Activated CD8-positive, alpha-beta memory T cell treated with anti-CD3 and anti-CD28 coated beads, Interleukin-2, amount 10 ng/mL, durations not matched to agents 7 days and 5 days (primary cell): ENCODE measurements at regions not wholly inside any gene's neighbourhood (a gene's known extent, or its start where the extent isn't known, plus 50 kb on each side); places are given as distances from the start of the nearest gene placed in this dataset.
"Not testable (repeated sequence)": the region's sequence is repeated elsewhere in the genome, so short reads cannot be mapped to it uniquely, and the experiment has no call there.

Experiments used
- ATAC-seq: fragments of 150-1000 bp; cut with Tn5 transposase; one replicate; pipeline ENCODE4 v1.10.0; 2021; ENCODE audit warnings: moderate library complexity
- CTCF ChIA-PET: fragments of 350-600 bp; sonication (Branson Sonifier 250); formaldehyde crosslinking; loops from one replicate; lab custom pipeline; 2021; ENCODE audit warnings: antibody characterized with exemption; lab: Charles Lee
- DNase-seq: peaks from one replicate; pipeline ENCODE4 v3.0.0-alpha.2; 2020
- H3K27ac Mint-ChIP-seq: one replicate; pipeline ENCODE4 v1.8.0; 2021; ENCODE audit warnings: mild to moderate bottlenecking, mixed read lengths
- H3K27me3 Mint-ChIP-seq: one replicate; pipeline ENCODE4 v1.8.0; 2021; ENCODE audit warnings: mixed read lengths
- H3K36me3 Mint-ChIP-seq: one replicate; pipeline ENCODE4 v1.8.0; 2021; ENCODE audit warnings: mild to moderate bottlenecking, mixed read lengths
- H3K4me1 Mint-ChIP-seq: one replicate; pipeline ENCODE4 v1.8.0; 2021; ENCODE audit warnings: mixed read lengths
- H3K4me3 Mint-ChIP-seq: one replicate; pipeline ENCODE4 v1.8.0; 2021; ENCODE audit warnings: mild to moderate bottlenecking, moderate library complexity, mixed read lengths
- H3K9me3 Mint-ChIP-seq: one replicate; pipeline ENCODE4 v1.8.0; 2022; ENCODE audit warnings: low read depth, mixed read lengths

DNA sequence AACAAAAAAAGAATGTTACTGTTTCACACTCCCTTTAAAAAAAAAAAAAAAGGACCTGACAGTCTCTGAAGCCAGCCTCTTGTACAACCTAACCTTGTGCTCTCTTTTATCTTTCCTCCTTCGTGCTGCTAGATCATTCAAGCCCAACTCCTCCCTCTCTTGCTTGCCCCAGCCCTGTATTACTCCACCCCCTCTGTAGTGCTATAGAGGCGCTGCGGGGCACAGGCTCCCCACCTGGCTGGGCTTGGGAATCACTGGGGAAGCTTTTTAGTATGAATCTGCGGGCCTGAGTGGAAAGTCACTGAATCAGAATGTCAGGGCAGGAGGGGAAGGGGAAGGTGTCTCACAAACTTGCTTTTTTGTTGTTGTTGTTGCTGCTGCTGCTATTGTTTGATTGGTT is 383.7 kb upstream of the CAMK1G start:
- Mint-ChIP-seq H3K4me1 (no peaks in the 10 kb centered on the region), H3K4me3 (no peak overlapping the region), H3K36me3 (no peaks in the 10 kb centered on the region), H3K9me3 (peaks cover 13% of the 10 kb centered on the region), H3K27ac (no peak overlapping the region), H3K27me3 (peaks cover 4% of the 10 kb centered on the region)
- ATAC-seq (no peak), DNase-seq (no peak)
- CTCF ChIA-PET = no interaction called here

- not testable (repeated sequence) for H3K36me3 Mint-ChIP-seq, ATAC-seq, H3K4me3 Mint-ChIP-seq, DNase-seq, H3K9me3 Mint-ChIP-seq, H3K4me1 Mint-ChIP-seq, H3K27ac Mint-ChIP-seq
- peaks cover 16% of the 10 kb centered on the region for H3K27me3 Mint-ChIP-seq
- CTCF ChIA-PET = interaction anchor here (1.2 to 1.7 kb wide), 3 partner anchors 46 to 363 kb away, joined by 3 to 9 read pairs (median 4); no protein-coding TSS in a partner anchor
Measured at GRCh38 chr1:209202321-209202720, 381.2 kb upstream of the CAMK1G start.

GRCh38 chr1:209202830-209203532 is 380.5 kb upstream of the CAMK1G start:
- ATAC-seq (no peak), DNase-seq (no peak)
- H3K36me3 Mint-ChIP-seq = no peaks in the 10 kb centered on the region
- H3K4me3 Mint-ChIP-seq = no peak overlapping the region
- no peak overlapping the region for H3K27ac Mint-ChIP-seq
- peaks cover 22% of the 10 kb centered on the region for H3K27me3 Mint-ChIP-seq
- H3K4me1 Mint-ChIP-seq = no peaks in the 10 kb centered on the region
- H3K9me3 Mint-ChIP-seq = no peaks in the 10 kb centered on the region
- CTCF ChIA-PET = interaction anchor here (0.7 to 1.7 kb wide), 4 partner anchors 11 to 363 kb away, joined by 3 to 9 read pairs (median 4); no protein-coding TSS in a partner anchor

DNA sequence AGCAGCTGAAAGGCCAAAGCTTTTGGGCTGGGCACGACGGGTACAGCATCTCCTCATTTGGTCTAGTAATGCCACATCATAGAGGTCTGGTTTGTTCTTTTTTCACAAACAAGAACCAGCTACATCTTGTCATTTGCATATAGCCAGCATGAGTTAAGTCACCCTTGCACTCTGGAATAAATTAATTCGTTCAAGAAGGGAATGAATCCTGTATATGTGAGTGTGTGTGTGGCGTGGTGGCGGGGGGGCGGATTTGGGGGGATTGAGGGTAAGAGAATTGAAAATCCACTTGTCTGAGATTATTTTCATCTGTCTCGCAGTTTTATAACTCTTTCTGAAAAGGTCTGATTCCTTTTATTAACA is 380.0 kb upstream of the CAMK1G start:
- H3K36me3 Mint-ChIP-seq = no peaks in the 10 kb centered on the region
- H3K27ac Mint-ChIP-seq = no peak overlapping the region
- no peak overlapping the region for H3K4me3 Mint-ChIP-seq
- CTCF ChIA-PET = interaction anchor here (0.7 to 1.7 kb wide), 5 partner anchors 11 to 1182 kb away, joined by 3 to 9 read pairs (median 3); no protein-coding TSS in a partner anchor
- peaks cover 27% of the 10 kb centered on the region for H3K27me3 Mint-ChIP-seq
- H3K4me1 Mint-ChIP-seq = no peaks in the 10 kb centered on the region
- no peak for ATAC-seq
- DNase-seq = no peak
- no peaks in the 10 kb centered on the region for H3K9me3 Mint-ChIP-seq

DNA sequence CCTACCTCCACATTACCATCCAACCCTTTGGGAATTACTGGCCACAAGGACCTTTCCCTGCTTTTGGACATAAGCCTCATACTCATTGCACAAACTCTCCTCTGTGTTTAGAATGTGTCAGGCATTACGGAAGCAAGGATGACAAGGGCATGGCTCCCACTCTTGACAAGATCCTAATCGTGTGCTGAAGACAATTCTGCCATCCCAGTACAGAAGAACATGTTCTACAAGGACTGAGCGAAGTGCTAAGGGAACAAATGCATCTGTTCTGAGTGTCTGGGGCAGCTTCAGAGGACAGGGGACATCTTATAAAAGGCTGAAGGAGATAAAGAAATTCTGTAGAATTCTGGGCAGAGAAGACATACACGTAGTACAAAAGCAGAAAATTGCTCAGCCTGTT is 378.5 kb upstream of the CAMK1G start:
- Mint-ChIP-seq H3K27me3 (peaks cover 39% of the 10 kb centered on the region), H3K27ac (no peak overlapping the region), H3K9me3 (no peaks in the 10 kb centered on the region), H3K36me3 (no peaks in the 10 kb centered on the region), H3K4me1 (no peaks in the 10 kb centered on the region), H3K4me3 (no peak overlapping the region)
- no peak for ATAC-seq
- CTCF ChIA-PET = no interaction called here
- no peak for DNase-seq

GRCh38 chr1:209207126-209207700 is 376.3 kb upstream of the CAMK1G start:
- H3K27ac Mint-ChIP-seq = no peak overlapping the region
- no peak overlapping the region for H3K4me3 Mint-ChIP-seq
- H3K9me3 Mint-ChIP-seq = no peaks in the 10 kb centered on the region
- no peaks in the 10 kb centered on the region for H3K36me3 Mint-ChIP-seq
- H3K4me1 Mint-ChIP-seq = no peaks in the 10 kb centered on the region
- H3K27me3 Mint-ChIP-seq = peaks cover 49% of the 10 kb centered on the region
- ATAC-seq = no peak
- CTCF ChIA-PET = interaction anchor here (1.0 to 2.5 kb wide), 3 partner anchors 41 to 557 kb away, joined by 3 to 7 read pairs (median 5); no protein-coding TSS in a partner anchor
- no peak for DNase-seq

DNA sequence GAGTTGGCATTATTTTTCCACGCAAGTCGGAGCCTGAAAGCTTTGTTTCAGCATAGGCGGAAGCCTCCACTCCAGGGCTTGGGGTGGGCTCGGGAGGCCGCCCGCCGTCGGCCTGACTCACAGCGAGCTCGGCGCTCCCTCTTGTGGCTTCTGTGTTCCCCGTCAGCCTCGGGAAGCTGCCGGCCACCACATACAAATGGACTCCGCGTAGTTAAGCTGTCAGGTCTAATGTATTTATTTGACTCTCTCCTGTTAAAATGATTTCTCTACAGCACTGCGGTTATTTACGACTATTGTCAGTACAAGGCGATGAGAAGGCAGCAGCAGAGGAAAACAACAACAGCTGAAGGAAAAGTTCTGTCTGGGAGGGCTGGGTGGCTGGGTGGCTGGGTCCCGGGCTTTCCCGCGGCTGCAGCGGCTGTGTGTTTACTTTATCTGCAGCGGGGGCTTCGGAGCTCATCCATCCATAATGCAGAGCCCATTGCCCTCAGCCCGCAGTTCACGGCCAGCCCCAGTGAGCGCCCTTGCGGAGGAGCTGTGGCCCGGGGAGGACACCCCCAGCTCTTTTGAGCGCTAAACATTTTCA is 375.7 kb upstream of the CAMK1G start:
- Mint-ChIP-seq H3K27me3 (peaks cover 49% of the 10 kb centered on the region), H3K4me1 (no peaks in the 10 kb centered on the region), H3K27ac (no peak overlapping the region), H3K4me3 (no peak overlapping the region), H3K9me3 (no peaks in the 10 kb centered on the region), H3K36me3 (no peaks in the 10 kb centered on the region)
- DNase-seq = no peak
- ATAC-seq = no peak
- CTCF ChIA-PET = interaction anchor here (1.0 to 2.5 kb wide), 3 partner anchors 41 to 558 kb away, joined by 3 to 7 read pairs (median 5); no protein-coding TSS in a partner anchor

DNA sequence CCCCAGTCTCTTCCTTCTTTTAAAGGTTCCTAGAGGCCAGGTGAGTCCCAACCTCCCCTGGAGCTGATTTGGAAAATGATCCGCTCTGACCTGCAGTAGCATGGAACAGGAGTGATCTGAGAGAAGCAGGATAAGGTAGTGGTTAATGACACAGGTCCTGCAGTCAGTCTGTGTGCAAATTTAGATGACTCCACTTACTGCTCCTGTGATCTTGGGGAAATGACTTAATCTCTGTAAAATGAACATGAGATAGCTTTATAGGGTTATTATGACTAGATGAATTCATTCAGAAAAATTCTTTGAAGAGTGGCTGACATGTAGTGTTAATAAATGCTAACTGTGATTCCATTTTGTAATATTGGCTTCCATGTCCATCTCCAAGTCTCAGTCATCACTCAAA is 374.9 kb upstream of the CAMK1G start:
- CTCF ChIA-PET = interaction anchor here (1.0 to 2.5 kb wide), 2 partner anchors 40 to 358 kb away, joined by 3 to 7 read pairs; no protein-coding TSS in a partner anchor
- DNase-seq (no peak), ATAC-seq (no peak)
- Mint-ChIP-seq H3K9me3 (no peaks in the 10 kb centered on the region), H3K4me3 (no peak overlapping the region), H3K4me1 (no peaks in the 10 kb centered on the region), H3K27ac (no peak overlapping the region), H3K36me3 (no peaks in the 10 kb centered on the region), H3K27me3 (peaks cover 49% of the 10 kb centered on the region)

GRCh38 chr1:209213989-209214388 is 369.5 kb upstream of the CAMK1G start:
- ATAC-seq (no peak), DNase-seq (no peak)
- Mint-ChIP-seq H3K36me3 (no peaks in the 10 kb centered on the region), H3K4me3 (no peak overlapping the region), H3K4me1 (no peaks in the 10 kb centered on the region), H3K27me3 (peaks cover 17% of the 10 kb centered on the region), H3K9me3 (no peaks in the 10 kb centered on the region), H3K27ac (no peak overlapping the region)
- CTCF ChIA-PET = no interaction called here

DNA sequence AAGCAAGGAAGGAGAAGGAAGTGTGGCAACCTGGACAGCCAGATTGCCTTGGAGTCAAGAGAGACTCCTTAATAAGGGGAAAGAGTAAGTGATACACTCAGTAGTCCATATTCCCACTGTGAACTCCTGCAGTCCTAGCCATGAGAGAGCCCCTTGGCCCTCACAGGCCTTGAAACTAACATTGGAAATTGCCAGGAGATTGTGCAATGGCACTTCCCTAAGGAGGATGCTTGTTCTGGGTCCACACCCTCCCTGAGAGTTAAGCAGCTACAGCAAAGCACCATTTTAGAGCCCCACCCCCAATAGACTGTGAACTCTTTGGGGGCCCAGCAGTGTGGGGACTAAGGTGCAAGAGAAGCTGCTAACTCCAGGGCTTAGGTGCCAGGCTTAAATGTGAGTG is 367.7 kb upstream of the CAMK1G start:
- ATAC-seq (no peak), DNase-seq (no peak)
- Mint-ChIP-seq H3K9me3 (no peaks in the 10 kb centered on the region), H3K36me3 (no peaks in the 10 kb centered on the region), H3K27me3 (peaks cover 4% of the 10 kb centered on the region), H3K4me3 (no peak overlapping the region), H3K4me1 (no peaks in the 10 kb centered on the region), H3K27ac (no peak overlapping the region)
- CTCF ChIA-PET = no interaction called here

- DNase-seq = no peak
- Mint-ChIP-seq H3K4me1 (no peaks in the 10 kb centered on the region), H3K27me3 (peaks cover 2% of the 10 kb centered on the region), H3K36me3 (no peaks in the 10 kb centered on the region), H3K27ac (no peak overlapping the region), H3K9me3 (no peaks in the 10 kb centered on the region), H3K4me3 (no peak overlapping the region)
- ATAC-seq = no peak
- CTCF ChIA-PET = no interaction called here
Measured at GRCh38 chr1:209218113-209218512, 365.4 kb upstream of the CAMK1G start.

GRCh38 chr1:209218981-209219380 is 364.5 kb upstream of the CAMK1G start:
- CTCF ChIA-PET = no interaction called here
- Mint-ChIP-seq H3K9me3 (no peaks in the 10 kb centered on the region), H3K4me3 (no peak overlapping the region), H3K27ac (no peak overlapping the region), H3K36me3 (no peaks in the 10 kb centered on the region), H3K27me3 (peaks cover 2% of the 10 kb centered on the region), H3K4me1 (no peaks in the 10 kb centered on the region)
- DNase-seq = no peak
- ATAC-seq = no peak

DNA sequence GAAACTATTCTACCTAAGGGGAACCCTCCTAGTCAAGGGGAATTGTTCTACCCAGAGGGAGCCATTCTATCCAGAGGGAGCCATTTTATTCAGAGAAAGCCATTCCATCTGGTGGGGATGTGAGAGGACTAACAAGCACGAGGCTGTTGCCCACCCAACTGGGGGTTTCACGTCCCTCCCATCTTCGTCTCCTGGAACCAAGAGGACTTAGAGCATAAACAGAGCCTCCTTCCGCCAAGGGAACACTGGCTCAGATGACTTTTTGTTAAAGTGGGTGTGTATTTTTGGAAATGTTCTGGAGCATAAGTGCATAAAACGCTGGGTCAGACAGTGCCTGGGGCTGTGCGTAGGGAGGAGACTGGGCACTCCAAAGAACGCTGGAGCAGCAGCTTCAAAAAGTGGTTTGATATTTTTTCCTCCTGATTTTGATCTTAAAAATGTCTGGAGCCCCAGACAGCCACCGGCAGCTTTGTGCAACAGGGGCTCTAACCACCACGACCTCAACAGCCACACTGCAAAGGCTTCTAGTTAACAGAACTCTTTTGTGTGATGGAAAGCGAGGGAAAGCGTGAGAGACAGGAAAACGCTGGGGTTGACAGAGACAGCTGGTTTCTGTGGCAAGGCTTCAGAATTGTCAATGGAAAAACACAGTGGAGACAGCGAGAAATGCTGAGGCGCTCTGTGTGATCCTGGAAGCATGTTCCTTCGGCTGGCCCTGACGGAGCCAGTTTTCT is 363.6 kb upstream of the CAMK1G start:
- Mint-ChIP-seq H3K27ac (no peak overlapping the region), H3K36me3 (no peaks in the 10 kb centered on the region), H3K9me3 (no peaks in the 10 kb centered on the region), H3K4me3 (no peak overlapping the region), H3K27me3 (peaks cover 2% of the 10 kb centered on the region), H3K4me1 (no peaks in the 10 kb centered on the region)
- no peak for ATAC-seq
- CTCF ChIA-PET = no interaction called here
- no peak for DNase-seq
